Retinal pigment epithelial cell (primary cell): ENCODE measurements at regions not wholly inside any gene's neighbourhood (a gene's known extent, or its start where the extent isn't known, plus 50 kb on each side); places are given as distances from the start of the nearest gene placed in this dataset.

Experiments used
- DNase-seq: peaks from one replicate; pipeline ENCODE4 v3.0.0-alpha.2; 2010; ENCODE audit warnings: low read depth
- H3K4me3 ChIP-seq: 2 replicates; pipeline ENCODE4 v1.5.1; 2011; ENCODE audit warnings: mild to moderate bottlenecking, low read length, control low read depth, moderate library complexity
- TF ChIP-seq, protein P1 (sequence below): conservative IDR thresholded peaks from 2 replicates; pipeline ENCODE4 v1.5.1; 2011; ENCODE audit warnings: low read depth, low read length, control low read depth, inconsistent platforms

DNA sequence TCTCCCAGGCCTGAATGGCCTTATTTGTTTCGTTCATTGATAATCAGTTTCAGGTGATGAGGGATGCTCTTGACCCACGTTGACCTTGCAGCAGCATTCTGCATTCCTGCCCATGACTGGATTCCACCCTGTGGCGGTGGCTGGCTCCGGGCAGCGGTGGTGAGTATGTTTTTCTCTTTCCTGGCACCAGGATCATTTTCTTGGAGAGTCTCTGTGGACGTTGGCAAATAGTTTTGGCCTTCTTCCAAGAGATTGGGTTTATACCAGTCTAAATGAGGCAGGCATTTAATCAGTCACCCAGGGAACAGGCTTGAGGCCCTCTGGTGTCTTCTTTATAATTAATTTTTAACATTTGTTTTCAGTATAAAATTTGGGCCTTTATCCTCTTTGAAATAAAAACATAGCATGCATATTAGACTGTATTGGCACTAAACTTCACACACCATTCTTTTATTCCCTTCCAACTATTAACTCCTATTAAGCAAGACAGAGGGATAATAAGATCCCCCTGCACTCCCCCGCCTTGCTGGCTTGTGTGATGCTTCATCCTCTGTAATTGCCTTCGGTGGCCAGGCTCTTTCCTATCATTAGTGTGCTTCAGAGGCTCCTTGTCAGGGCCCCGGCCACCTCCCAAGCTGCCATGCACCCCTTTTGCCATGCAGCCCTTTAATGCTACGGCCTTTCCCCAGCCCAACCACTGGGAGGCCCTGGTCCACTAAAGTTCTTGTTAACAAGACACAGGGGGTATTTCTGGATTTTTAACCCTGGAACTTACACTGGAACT is 176.2 kb upstream of the TOPAZ1 start:
- TF ChIP-seq, protein P1, sequence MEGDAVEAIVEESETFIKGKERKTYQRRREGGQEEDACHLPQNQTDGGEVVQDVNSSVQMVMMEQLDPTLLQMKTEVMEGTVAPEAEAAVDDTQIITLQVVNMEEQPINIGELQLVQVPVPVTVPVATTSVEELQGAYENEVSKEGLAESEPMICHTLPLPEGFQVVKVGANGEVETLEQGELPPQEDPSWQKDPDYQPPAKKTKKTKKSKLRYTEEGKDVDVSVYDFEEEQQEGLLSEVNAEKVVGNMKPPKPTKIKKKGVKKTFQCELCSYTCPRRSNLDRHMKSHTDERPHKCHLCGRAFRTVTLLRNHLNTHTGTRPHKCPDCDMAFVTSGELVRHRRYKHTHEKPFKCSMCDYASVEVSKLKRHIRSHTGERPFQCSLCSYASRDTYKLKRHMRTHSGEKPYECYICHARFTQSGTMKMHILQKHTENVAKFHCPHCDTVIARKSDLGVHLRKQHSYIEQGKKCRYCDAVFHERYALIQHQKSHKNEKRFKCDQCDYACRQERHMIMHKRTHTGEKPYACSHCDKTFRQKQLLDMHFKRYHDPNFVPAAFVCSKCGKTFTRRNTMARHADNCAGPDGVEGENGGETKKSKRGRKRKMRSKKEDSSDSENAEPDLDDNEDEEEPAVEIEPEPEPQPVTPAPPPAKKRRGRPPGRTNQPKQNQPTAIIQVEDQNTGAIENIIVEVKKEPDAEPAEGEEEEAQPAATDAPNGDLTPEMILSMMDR: peak; percentile 41
- H3K4me3 ChIP-seq: no peak overlapping the region
- DNase-seq: peak; percentile 52

DNA sequence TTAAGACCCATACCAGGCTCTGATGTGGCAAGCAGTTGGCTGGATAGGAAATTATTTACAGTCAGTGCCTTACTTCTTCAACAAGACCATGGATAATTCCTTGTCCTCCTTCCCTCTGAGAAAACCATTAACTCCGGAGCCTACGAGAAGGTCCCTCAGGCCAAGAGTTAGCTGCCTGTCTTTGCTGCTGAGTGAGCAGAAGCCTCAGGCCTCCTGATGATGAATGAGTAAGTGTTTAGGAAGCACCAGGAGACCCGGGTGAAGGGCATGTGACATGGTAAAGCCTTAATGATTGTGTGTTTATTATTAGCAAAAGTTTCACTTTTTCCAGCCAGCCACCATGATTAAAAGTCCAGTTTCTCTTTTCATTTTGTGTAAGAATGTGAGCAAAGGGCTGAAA is 174.9 kb upstream of the TOPAZ1 start:
- no peak for DNase-seq
- H3K4me3 ChIP-seq: no peak overlapping the region
- TF ChIP-seq, protein P1: no peak

DNA sequence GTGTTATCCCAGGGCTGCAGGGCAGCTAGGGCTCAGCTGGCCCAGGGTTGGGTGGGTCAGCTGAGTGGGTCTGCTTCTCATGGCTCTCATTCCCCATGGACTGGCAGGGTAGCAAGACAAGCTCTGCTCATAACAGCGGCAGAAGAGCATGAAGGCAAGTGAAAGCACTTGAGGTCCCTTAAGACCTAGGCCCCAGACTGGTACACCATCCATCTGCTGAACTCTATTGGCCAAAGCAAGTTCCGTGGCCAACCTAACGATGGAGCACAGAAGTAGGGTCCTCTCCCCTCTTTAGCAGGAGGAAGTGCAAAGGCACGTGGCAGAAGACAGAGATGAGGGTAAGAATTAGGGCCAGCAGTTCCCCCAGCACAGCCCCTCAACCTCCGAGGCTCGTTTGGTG is 174.3 kb upstream of the TOPAZ1 start:
- no peak for DNase-seq
- TF ChIP-seq, protein P1: no peak
- H3K4me3 ChIP-seq: no peak overlapping the region

DNA sequence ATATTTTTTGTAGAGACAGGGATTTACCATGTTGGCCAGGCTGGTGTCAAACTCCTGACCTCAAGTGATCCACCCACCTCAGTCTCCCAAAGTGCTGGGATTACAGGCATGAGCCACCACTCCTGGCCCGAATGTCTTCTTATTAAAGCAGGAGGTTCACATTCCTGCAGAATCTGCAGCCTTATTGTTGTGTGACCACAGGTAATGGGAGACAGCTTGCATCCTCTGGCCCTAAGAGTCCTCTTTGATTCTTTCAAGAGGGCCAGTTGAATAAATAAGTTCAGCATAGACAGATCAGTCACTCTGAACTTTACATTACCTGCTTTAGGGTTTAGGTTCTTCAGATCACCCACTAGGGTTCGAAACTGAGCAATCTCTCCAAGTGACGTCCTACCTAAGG is 172.9 kb upstream of the TOPAZ1 start:
- no peak for DNase-seq
- TF ChIP-seq, protein P1: no peak
- H3K4me3 ChIP-seq: no peak overlapping the region

DNA sequence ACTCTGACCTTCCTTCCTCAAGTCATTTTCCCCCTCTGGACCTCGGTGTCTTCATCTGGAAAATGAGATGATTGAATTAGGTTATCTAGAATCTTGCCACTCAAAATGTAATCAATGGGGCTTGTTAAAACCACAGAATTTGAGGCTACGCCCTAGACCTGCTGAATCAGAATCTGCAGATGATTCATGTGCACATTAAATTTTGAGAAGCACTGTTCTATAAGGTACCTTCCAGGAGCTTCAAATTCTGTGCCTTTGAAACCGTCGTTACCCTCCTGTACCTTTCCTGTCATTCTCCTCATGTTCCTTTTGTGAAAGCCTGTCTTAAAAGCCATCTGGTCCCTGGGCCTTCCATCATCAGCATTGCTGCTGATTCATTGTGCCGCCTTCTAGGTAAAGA is 172.4 kb upstream of the TOPAZ1 start:
- TF ChIP-seq, protein P1: no peak
- DNase-seq: no peak
- no peak overlapping the region for H3K4me3 ChIP-seq

DNA sequence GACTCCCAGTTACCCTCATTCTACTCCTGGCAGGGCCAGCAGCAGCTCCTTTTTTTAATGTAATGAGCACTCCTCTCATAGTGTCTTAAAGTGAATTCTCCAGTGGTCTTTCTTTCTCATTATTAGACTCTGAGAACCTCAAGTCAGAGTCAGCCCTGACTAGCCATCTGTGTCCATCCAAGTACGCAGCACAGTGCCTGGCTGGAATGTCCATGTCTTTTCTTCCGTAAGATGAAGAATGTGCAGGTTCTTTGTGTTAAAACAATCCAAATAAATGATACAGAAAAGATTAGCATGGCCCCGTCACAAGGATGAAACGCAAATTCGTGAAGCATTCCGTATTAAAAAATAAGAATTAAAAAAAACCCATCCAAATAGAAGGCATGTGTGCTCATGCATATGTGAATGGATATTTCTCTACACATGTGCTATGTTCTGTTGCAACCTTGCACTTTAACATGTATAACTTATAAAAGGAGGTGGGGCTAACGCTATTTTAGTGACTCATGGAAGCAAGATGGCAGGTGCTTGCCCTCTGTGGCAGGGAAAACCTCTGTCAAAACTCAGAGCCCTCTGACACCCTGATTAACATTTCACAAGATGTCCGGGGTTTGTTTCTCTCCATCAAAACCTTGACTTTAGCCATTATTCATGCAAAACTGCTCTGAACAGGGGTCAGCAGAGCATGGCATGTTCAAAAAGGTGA is 170.7 kb upstream of the TOPAZ1 start:
- TF ChIP-seq, protein P1: no peak
- no peak overlapping the region for H3K4me3 ChIP-seq
- DNase-seq: no peak
